ENCODE measurements at regions not wholly inside any gene's neighbourhood (a gene's known extent, or its start where the extent isn't known, plus 50 kb on each side); places are given as distances from the start of the nearest gene placed in this dataset.

DNA sequence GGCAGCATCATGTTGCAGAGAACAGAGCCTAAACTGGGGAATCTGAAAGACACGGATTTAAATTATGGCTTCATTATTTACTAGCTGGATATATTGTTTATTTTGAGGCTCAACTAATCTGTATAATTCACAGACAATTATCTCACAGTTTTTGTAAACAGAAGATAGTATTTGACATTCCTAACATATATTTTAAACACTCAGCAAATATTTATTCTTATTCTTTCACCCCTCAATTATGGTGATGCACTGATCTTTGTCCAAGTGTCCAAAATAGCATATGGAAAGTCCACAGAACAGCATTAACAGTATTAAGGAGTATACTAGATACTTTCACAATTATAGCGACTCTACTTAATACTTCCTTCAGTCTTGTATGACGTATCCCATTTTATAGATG is 257.0 kb downstream of the ADGRG6 start:
- Histone ChIP-seq H3K9me1 (ENCODE audit: control insufficient read depth, extremely low read depth, insufficient read depth, low read length) (no peaks in the 10 kb centered on the region), H3K9ac (ENCODE audit: control insufficient read depth, extremely low read depth, insufficient read depth, low read length) (no peak overlapping the region), H2AFZ (ENCODE audit: control insufficient read depth, low read length) (no peak overlapping the region), H3K79me2 (ENCODE audit: control insufficient read depth, insufficient read depth, low read length) (no peaks in the 10 kb centered on the region), H3K27ac (ENCODE audit: control insufficient read depth, insufficient read depth, low read length) (no peak overlapping the region), H4K20me1 (ENCODE audit: control insufficient read depth, extremely low read depth, insufficient read depth, low read length) (no peaks in the 10 kb centered on the region), H3K36me3 (ENCODE audit: control insufficient read depth in 2 of 2, extremely low read depth in 1 of 2, insufficient read depth in 2 of 2, low read length in 2 of 2) (no peaks in the 10 kb centered on the region), H3K4me1 (ENCODE audit: control insufficient read depth, extremely low read depth, insufficient read depth, low read length) (no peaks in the 10 kb centered on the region), H3K9me3 (ENCODE audit: control insufficient read depth, low read depth, low read length) (no peaks in the 10 kb centered on the region), H3K4me3 (ENCODE audit: control insufficient read depth in 2 of 3, extremely low read depth in 1 of 3, insufficient read depth in 2 of 3, low read depth in 1 of 3, low read length in 3 of 3) (no peak overlapping the region), H3K4me2 (ENCODE audit: control insufficient read depth, extremely low read depth, insufficient read depth, low read depth, low read length) (no peak overlapping the region), H3K27me3 (ENCODE audit: control insufficient read depth, extremely low read depth, insufficient read depth, low read length) (no peaks in the 10 kb centered on the region)
- FAIRE-seq = no peak
- dilution Hi-C loops (cut with MboI; ENCODE audit: extremely low pct_ligation_motif_present, low sequenced_read_pairs) = no loop called here
- DNase-seq (ENCODE audit: low read depth, low spot score) = no peak
- TF ChIP-seq, protein P1, sequence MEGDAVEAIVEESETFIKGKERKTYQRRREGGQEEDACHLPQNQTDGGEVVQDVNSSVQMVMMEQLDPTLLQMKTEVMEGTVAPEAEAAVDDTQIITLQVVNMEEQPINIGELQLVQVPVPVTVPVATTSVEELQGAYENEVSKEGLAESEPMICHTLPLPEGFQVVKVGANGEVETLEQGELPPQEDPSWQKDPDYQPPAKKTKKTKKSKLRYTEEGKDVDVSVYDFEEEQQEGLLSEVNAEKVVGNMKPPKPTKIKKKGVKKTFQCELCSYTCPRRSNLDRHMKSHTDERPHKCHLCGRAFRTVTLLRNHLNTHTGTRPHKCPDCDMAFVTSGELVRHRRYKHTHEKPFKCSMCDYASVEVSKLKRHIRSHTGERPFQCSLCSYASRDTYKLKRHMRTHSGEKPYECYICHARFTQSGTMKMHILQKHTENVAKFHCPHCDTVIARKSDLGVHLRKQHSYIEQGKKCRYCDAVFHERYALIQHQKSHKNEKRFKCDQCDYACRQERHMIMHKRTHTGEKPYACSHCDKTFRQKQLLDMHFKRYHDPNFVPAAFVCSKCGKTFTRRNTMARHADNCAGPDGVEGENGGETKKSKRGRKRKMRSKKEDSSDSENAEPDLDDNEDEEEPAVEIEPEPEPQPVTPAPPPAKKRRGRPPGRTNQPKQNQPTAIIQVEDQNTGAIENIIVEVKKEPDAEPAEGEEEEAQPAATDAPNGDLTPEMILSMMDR (optimal IDR thresholded peaks at IDR 0.05 in 1 of 3, IDR thresholded peaks at IDR 0.05 in 1 of 3, conservative IDR thresholded peaks at IDR 0.05 in 1 of 3; ENCODE audit: extremely low read depth in 1 of 3, insufficient read depth in 2 of 3, low read length in 3 of 3) = no peak
- TF ChIP-seq EZH2 (IDR thresholded peaks at IDR 0.05; ENCODE audit: low read length) = no peak

GRCh38 chr6:142561511-142562265 is 259.9 kb downstream of the ADGRG6 start:
- dilution Hi-C loops (cut with MboI; ENCODE audit: extremely low pct_ligation_motif_present, low sequenced_read_pairs) = no loop called here
- no peak overlapping the region for H3K27ac ChIP-seq (ENCODE audit: control insufficient read depth, insufficient read depth, low read length)
- TF ChIP-seq, protein P1 (optimal IDR thresholded peaks at IDR 0.05 in 1 of 3, IDR thresholded peaks at IDR 0.05 in 1 of 3, conservative IDR thresholded peaks at IDR 0.05 in 1 of 3; ENCODE audit: extremely low read depth in 1 of 3, insufficient read depth in 2 of 3, low read length in 3 of 3) = no peak
- TF ChIP-seq EZH2 (IDR thresholded peaks at IDR 0.05; ENCODE audit: low read length) = no peak
- H4K20me1 ChIP-seq (ENCODE audit: control insufficient read depth, extremely low read depth, insufficient read depth, low read length) = no peaks in the 10 kb centered on the region
- H2AFZ ChIP-seq (ENCODE audit: control insufficient read depth, low read length) = no peak overlapping the region
- no peak overlapping the region for H3K4me3 ChIP-seq (ENCODE audit: control insufficient read depth in 2 of 3, extremely low read depth in 1 of 3, insufficient read depth in 2 of 3, low read depth in 1 of 3, low read length in 3 of 3)
- no peaks in the 10 kb centered on the region for H3K36me3 ChIP-seq (ENCODE audit: control insufficient read depth in 2 of 2, extremely low read depth in 1 of 2, insufficient read depth in 2 of 2, low read length in 2 of 2)
- H3K9me1 ChIP-seq (ENCODE audit: control insufficient read depth, extremely low read depth, insufficient read depth, low read length) = no peaks in the 10 kb centered on the region
- H3K4me1 ChIP-seq (ENCODE audit: control insufficient read depth, extremely low read depth, insufficient read depth, low read length) = no peaks in the 10 kb centered on the region
- no peaks in the 10 kb centered on the region for H3K79me2 ChIP-seq (ENCODE audit: control insufficient read depth, insufficient read depth, low read length)
- H3K4me2 ChIP-seq (ENCODE audit: control insufficient read depth, extremely low read depth, insufficient read depth, low read depth, low read length) = no peak overlapping the region
- no peaks in the 10 kb centered on the region for H3K9me3 ChIP-seq (ENCODE audit: control insufficient read depth, low read depth, low read length)
- no peak overlapping the region for H3K9ac ChIP-seq (ENCODE audit: control insufficient read depth, extremely low read depth, insufficient read depth, low read length)
- DNase-seq (ENCODE audit: low read depth, low spot score) (no peak), FAIRE-seq (no peak)
- H3K27me3 ChIP-seq (ENCODE audit: control insufficient read depth, extremely low read depth, insufficient read depth, low read length) = no peaks in the 10 kb centered on the region
